Chondrocyte (in vitro differentiated cells): ENCODE measurements at regions not wholly inside any gene's neighbourhood (a gene's known extent, or its start where the extent isn't known, plus 50 kb on each side); places are given as distances from the start of the nearest gene placed in this dataset.
"Not testable (repeated sequence)": the region's sequence is repeated elsewhere in the genome, so short reads cannot be mapped to it uniquely, and the experiment has no call there.

ENCODE experiments used
- DNase-seq: peaks from one replicate; pipeline ENCODE4 v3.0.0; 2021; ENCODE audit warnings: mixed read lengths, low spot score
- H3K27ac Mint-ChIP-seq: one replicate; pipeline ENCODE4 v1.8.0; 2021; ENCODE audit warnings: mild to moderate bottlenecking, moderate library complexity, mixed read lengths; ENCODE audit not compliant: unreplicated experiment
- H3K27me3 Mint-ChIP-seq: 2 replicates; pipeline ENCODE4 v1.8.0; 2021; ENCODE audit warnings: low read depth, mixed read lengths
- H3K36me3 Mint-ChIP-seq: 2 replicates; pipeline ENCODE4 v1.8.0; 2021; ENCODE audit warnings: low read depth, mixed read lengths
- H3K4me1 Mint-ChIP-seq: 2 replicates; pipeline ENCODE4 v1.8.0; 2021; ENCODE audit warnings: low read depth, mild to moderate bottlenecking, mixed read lengths
- H3K4me3 Mint-ChIP-seq: one replicate; pipeline ENCODE4 v1.8.0; 2021; ENCODE audit warnings: mild to moderate bottlenecking, moderate library complexity, mixed read lengths; ENCODE audit not compliant: unreplicated experiment
- H3K9me3 Mint-ChIP-seq: 2 replicates; pipeline ENCODE4 v1.8.0; 2021; ENCODE audit warnings: low read depth, mixed read lengths
- TF ChIP-seq, protein P1 (sequence below): fragments of 200-600 bp; sonication (generic); IDR thresholded peaks from 2 replicates; pipeline ENCODE4 v1.5.0; 2021; ENCODE audit warnings: antibody characterized with exemption, mild to moderate bottlenecking, moderate library complexity

DNA sequence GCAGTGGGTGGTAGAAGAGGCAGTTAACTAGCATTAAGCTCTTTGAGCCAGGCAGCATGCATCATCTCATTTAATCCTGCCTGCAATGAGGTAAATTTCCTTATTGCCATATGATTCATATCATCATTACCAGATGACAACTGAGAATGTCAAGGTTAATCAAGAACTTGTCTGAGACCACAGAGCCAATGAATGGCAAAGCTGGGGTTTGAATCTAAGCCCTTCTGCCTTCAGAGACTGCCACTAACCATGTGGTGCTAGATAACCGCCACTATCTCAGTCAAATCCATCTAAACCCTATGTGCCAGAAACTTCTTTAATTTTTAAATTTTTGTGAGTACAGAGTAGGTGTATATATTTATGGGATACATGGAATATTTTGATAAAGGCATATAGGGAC is 77.8 kb upstream of the GRIP1 start:
- TF ChIP-seq, protein P1, sequence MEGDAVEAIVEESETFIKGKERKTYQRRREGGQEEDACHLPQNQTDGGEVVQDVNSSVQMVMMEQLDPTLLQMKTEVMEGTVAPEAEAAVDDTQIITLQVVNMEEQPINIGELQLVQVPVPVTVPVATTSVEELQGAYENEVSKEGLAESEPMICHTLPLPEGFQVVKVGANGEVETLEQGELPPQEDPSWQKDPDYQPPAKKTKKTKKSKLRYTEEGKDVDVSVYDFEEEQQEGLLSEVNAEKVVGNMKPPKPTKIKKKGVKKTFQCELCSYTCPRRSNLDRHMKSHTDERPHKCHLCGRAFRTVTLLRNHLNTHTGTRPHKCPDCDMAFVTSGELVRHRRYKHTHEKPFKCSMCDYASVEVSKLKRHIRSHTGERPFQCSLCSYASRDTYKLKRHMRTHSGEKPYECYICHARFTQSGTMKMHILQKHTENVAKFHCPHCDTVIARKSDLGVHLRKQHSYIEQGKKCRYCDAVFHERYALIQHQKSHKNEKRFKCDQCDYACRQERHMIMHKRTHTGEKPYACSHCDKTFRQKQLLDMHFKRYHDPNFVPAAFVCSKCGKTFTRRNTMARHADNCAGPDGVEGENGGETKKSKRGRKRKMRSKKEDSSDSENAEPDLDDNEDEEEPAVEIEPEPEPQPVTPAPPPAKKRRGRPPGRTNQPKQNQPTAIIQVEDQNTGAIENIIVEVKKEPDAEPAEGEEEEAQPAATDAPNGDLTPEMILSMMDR: no peak
- no peak overlapping the region for H3K27ac Mint-ChIP-seq
- H3K4me3 Mint-ChIP-seq: no peak overlapping the region
- H3K36me3 Mint-ChIP-seq: no peaks in the 10 kb centered on the region
- no peak for DNase-seq
- H3K9me3 Mint-ChIP-seq: peaks cover 4% of the 10 kb centered on the region
- H3K27me3 Mint-ChIP-seq: peaks cover 3% of the 10 kb centered on the region
- peaks cover 15% of the 10 kb centered on the region for H3K4me1 Mint-ChIP-seq

- H3K4me1 Mint-ChIP-seq, H3K27me3 Mint-ChIP-seq, H3K36me3 Mint-ChIP-seq, H3K9me3 Mint-ChIP-seq, H3K4me3 Mint-ChIP-seq, DNase-seq, H3K27ac Mint-ChIP-seq: not testable (repeated sequence)
Measured at GRCh38 chr12:66760122-66760521, 81.2 kb upstream of the GRIP1 start.

DNA sequence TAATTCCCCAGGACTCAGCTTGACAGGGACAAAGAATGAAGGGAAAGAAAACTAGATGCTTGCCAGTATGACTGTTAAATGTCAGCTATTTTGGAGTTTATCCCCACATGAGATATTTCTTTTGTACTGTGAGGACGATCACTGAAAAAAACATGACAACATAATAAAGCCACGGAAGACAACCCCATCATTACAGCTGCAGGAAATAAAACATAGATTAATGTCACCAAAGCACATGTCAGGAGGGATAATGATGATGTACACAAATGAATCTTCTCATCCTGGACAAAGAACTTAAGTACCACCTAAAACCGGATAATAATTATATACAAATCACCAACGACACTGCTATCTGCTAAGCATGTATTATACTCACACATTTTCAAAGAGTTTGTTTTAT is 84.6 kb upstream of the GRIP1 start:
- H3K4me3 Mint-ChIP-seq: no peak overlapping the region
- TF ChIP-seq, protein P1: no peak
- H3K27ac Mint-ChIP-seq: no peak overlapping the region
- peaks cover 4% of the 10 kb centered on the region for H3K9me3 Mint-ChIP-seq
- no peaks in the 10 kb centered on the region for H3K4me1 Mint-ChIP-seq
- no peaks in the 10 kb centered on the region for H3K27me3 Mint-ChIP-seq
- no peaks in the 10 kb centered on the region for H3K36me3 Mint-ChIP-seq
- no peak for DNase-seq

DNA sequence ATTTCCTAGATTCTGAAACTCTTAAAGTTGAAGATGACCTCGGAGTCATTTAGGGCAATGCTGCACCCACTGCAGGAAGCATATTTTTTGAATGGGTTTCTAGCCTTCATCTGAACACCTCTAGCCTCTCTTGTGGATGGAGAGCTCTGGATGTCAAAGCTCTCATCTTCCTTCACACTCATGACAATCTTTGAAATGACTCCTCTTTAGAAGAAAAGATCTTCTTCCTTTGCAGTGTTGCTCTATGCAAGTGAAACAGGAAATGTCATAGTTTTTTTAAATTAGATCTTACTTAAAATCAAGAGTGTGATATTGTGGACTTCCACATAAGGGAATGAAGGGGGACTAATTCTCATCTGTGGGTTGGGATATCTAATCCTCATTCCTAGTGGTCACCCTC is 86.3 kb upstream of the GRIP1 start:
- Mint-ChIP-seq H3K4me3 (no peak overlapping the region), H3K9me3 (peaks cover 3% of the 10 kb centered on the region), H3K27ac (no peak overlapping the region), H3K36me3 (no peaks in the 10 kb centered on the region), H3K4me1 (no peaks in the 10 kb centered on the region), H3K27me3 (no peaks in the 10 kb centered on the region)
- DNase-seq: no peak
- TF ChIP-seq, protein P1: no peak

GRCh38 chr12:66767536-66767935 is 88.7 kb upstream of the GRIP1 start:
- no peaks in the 10 kb centered on the region for H3K9me3 Mint-ChIP-seq
- no peaks in the 10 kb centered on the region for H3K4me1 Mint-ChIP-seq
- DNase-seq: no peak
- no peak overlapping the region for H3K27ac Mint-ChIP-seq
- TF ChIP-seq, protein P1: no peak
- no peaks in the 10 kb centered on the region for H3K27me3 Mint-ChIP-seq
- no peaks in the 10 kb centered on the region for H3K36me3 Mint-ChIP-seq
- no peak overlapping the region for H3K4me3 Mint-ChIP-seq

DNA sequence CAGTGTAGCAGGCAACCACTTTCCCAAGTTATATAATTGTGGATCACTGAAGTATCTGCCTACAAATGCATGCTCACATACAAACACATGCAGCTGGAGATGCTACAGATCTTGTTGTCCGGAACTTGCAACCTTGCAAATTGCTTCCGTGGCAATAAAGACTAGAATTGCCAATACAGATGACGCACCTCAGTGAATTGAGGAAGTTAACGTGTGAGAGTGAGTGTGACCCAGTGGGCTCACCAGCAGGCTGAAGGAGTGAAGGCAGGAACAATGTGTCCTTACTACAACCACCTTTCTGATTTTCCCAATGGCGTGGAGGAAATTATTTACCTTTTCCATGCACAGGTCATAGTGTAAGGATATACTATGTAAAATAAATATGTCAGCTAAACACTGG is 89.4 kb upstream of the GRIP1 start:
- TF ChIP-seq, protein P1: no peak
- Mint-ChIP-seq H3K4me1 (no peaks in the 10 kb centered on the region), H3K36me3 (no peaks in the 10 kb centered on the region), H3K9me3 (no peaks in the 10 kb centered on the region), H3K27ac (no peak overlapping the region), H3K27me3 (no peaks in the 10 kb centered on the region), H3K4me3 (no peak overlapping the region)
- DNase-seq: no peak
